A673 (cell line): ENCODE measurements at regions not wholly inside any gene's neighbourhood (a gene's known extent, or its start where the extent isn't known, plus 50 kb on each side); places are given as distances from the start of the nearest gene placed in this dataset.

Experiments used
- BruUV-seq: library from RNA; stranded (reverse); fragments of 400-500 nt; replicated peaks from 2 replicates; lab custom pipeline; 2021; lab: Mats Ljungman, UMichigan
- CTCF ChIA-PET: fragments of 300-600 bp; sonication (Branson Sonifier 250); formaldehyde crosslinking; loops from one replicate; lab custom pipeline; 2022; ENCODE audit warnings: antibody characterized with exemption; lab: Charles Lee
- POLR2A ChIA-PET: fragments of 300-600 bp; sonication (Branson Sonifier 250); formaldehyde crosslinking; loops from one replicate; lab custom pipeline; 2022; ENCODE audit warnings: antibody characterized with exemption; ENCODE audit not compliant: low non-redundant PET; lab: Charles Lee
- DNase-seq: peaks from one replicate; pipeline ENCODE4 v3.0.0-alpha.2; 2015; ENCODE audit warnings: low spot score
- H3K27ac ChIP-seq: fragments of 200-600 bp; sonication (generic); 2 replicates; pipeline ENCODE4 v1.5.1; 2016; ENCODE audit warnings: mixed run types, low read depth, mild to moderate bottlenecking, mixed read lengths, antibody characterized with exemption, low read length; ENCODE audit not compliant: poor library complexity, severe bottlenecking
- H3K27me3 ChIP-seq: fragments of 200-600 bp; sonication (generic); replicated peaks from 2 replicates; pipeline ENCODE4 v1.6.1; 2017; ENCODE audit warnings: mixed run types, low read depth, mild to moderate bottlenecking, mixed read lengths, antibody characterized with exemption, low read length; ENCODE audit not compliant: insufficient read depth, poor library complexity
- H3K36me3 ChIP-seq: fragments of 200-600 bp; sonication (generic); 2 replicates; pipeline ENCODE4 v1.6.1; 2016; ENCODE audit warnings: mixed run types, mild to moderate bottlenecking, mixed read lengths, antibody characterized with exemption, low read length; ENCODE audit not compliant: insufficient read depth, poor library complexity, severe bottlenecking
- H3K4me1 ChIP-seq: fragments of 200-600 bp; sonication (generic); 2 replicates; pipeline ENCODE4 v1.6.1; 2017; ENCODE audit warnings: mixed run types, mild to moderate bottlenecking, mixed read lengths, antibody characterized with exemption, low read length; ENCODE audit not compliant: insufficient read depth, poor library complexity, severe bottlenecking
- H3K4me3 ChIP-seq: fragments of 200-600 bp; sonication (generic); 2 replicates; pipeline ENCODE4 v1.5.1; 2016; ENCODE audit warnings: low read depth, mixed run types, mild to moderate bottlenecking, mixed read lengths, low read length; ENCODE audit not compliant: poor library complexity, severe bottlenecking
- H3K9me3 ChIP-seq: fragments of 200-600 bp; sonication (generic); 2 replicates; pipeline ENCODE4 v1.6.1; 2016; ENCODE audit warnings: mixed run types, low read depth, mild to moderate bottlenecking, mixed read lengths, antibody characterized with exemption, low read length; ENCODE audit not compliant: poor library complexity, severe bottlenecking
- EZH2 ChIP-seq: fragments of 200-600 bp; sonication (generic); IDR thresholded peaks from 2 replicates; pipeline ENCODE4 v1.6.1; 2017; ENCODE audit warnings: borderline replicate concordance, low read depth, mild to moderate bottlenecking, mixed read lengths, antibody characterized with exemption, low read length; ENCODE audit not compliant: poor library complexity, severe bottlenecking
- intact Hi-C: fragments of 100-400 bp; cut with micrococcal nuclease; formaldehyde crosslinking; loops from one replicate; pipeline ENCODE4 v1.10.0; 2022; ENCODE audit not compliant: unreplicated experiment
- TF ChIP-seq, protein P1 (sequence below): fragments of 300-800, 200-600 bp; sonication (generic); conservative IDR thresholded peaks from 2 replicates; pipeline ENCODE4 v1.5.1; 2017; ENCODE audit warnings: low read depth, mild to moderate bottlenecking, antibody characterized with exemption, low read length, moderate library complexity, mixed read lengths

DNA sequence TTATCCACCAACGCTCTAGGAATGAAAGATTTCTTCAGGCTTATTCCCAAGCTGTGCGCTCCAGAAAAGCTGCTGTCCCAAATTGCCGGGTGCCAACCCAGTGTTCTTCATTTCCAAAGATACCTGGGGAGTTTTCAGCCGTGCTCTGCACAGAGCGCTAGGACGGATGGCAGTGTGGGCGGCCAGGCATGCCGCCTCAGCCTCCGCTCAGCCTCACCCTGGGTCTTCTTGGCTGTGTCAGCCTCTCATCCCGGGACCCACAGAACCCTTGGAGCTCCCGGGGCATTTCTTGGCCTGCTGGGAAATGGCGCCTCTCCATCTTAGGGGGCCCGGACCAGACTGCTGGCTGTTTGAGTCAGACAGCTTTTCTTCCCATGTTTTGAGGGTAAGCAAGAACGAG, 116.9 kb upstream of the SLC25A33 start:
- Histone ChIP-seq H3K4me1 (no peaks in the 10 kb centered on the region), H3K27me3 (peaks cover 6% of the 10 kb centered on the region), H3K36me3 (no peaks in the 10 kb centered on the region), H3K9me3 (no peaks in the 10 kb centered on the region), H3K4me3 (no peak overlapping the region), H3K27ac (no peak overlapping the region)
- no peak for DNase-seq
- CTCF ChIA-PET = no interaction called here
- no TSS peak for BruUV-seq
- TF ChIP-seq EZH2 = no peak
- TF ChIP-seq, protein P1, sequence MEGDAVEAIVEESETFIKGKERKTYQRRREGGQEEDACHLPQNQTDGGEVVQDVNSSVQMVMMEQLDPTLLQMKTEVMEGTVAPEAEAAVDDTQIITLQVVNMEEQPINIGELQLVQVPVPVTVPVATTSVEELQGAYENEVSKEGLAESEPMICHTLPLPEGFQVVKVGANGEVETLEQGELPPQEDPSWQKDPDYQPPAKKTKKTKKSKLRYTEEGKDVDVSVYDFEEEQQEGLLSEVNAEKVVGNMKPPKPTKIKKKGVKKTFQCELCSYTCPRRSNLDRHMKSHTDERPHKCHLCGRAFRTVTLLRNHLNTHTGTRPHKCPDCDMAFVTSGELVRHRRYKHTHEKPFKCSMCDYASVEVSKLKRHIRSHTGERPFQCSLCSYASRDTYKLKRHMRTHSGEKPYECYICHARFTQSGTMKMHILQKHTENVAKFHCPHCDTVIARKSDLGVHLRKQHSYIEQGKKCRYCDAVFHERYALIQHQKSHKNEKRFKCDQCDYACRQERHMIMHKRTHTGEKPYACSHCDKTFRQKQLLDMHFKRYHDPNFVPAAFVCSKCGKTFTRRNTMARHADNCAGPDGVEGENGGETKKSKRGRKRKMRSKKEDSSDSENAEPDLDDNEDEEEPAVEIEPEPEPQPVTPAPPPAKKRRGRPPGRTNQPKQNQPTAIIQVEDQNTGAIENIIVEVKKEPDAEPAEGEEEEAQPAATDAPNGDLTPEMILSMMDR = no peak
- POLR2A ChIA-PET = no interaction called here
- intact Hi-C loops = no loop called here

DNA sequence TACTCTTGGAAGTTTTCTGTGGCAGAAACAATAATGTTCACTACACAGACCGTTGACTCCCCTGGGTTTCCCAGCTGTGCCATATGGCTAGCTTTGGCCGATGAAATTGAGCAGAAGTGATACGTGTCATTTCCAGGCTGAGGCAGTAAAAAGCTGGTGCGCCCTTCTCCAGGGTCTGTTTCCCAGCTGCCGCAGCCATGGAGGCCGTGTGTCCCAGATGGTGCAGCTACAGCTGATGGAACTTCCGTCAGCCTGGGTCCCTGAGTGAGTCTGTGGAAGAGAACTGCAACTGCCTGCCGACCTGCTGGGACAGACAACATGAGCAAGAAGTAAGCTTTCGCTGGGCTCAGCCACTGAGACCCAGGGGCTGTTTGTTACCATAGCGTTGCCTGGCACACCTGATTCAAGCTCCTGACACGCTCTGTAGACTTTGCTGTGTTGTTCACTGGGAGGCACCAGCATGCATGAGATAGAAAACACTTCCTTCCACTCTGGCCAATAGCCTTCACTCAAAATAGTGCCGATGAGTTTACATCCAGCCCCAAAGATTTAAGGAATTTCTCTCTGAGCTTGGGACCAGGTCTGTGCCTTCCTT, 116.3 kb upstream of the SLC25A33 start:
- BruUV-seq = no TSS peak
- Histone ChIP-seq H3K9me3 (no peaks in the 10 kb centered on the region), H3K27ac (no peak overlapping the region), H3K36me3 (no peaks in the 10 kb centered on the region), H3K27me3 (peaks cover 6% of the 10 kb centered on the region), H3K4me1 (no peaks in the 10 kb centered on the region), H3K4me3 (no peak overlapping the region)
- no peak for TF ChIP-seq EZH2
- TF ChIP-seq, protein P1 = no peak
- ChIA-PET CTCF (no interaction called here), POLR2A (no interaction called here)
- DNase-seq = no peak
- intact Hi-C loops = no loop called here

DNA sequence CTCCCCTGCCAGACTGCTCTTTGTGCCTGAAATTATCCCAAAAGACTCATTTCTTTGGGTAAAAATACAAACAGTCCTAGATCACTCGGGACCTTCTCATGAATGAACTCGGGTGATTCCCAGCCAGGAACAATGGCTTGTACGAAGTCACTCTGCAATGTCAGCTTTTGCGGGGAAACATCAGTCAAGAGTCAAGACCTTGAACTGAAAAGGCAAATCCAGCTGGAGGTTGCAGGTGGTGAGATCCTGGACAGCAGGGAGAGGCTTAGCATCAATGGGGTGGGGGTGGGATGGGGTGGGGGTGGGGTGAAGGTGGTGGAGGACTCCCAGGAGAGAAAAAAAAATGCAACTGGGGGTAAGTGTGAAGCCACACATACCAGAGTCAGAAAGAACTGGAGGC, 115.0 kb upstream of the SLC25A33 start:
- intact Hi-C loops = no loop called here
- ChIA-PET CTCF (no interaction called here), POLR2A (no interaction called here)
- BruUV-seq = no TSS peak
- TF ChIP-seq, protein P1 = no peak
- no peak for TF ChIP-seq EZH2
- no peak for DNase-seq
- Histone ChIP-seq H3K27ac (no peak overlapping the region), H3K36me3 (no peaks in the 10 kb centered on the region), H3K4me3 (no peak overlapping the region), H3K9me3 (no peaks in the 10 kb centered on the region), H3K4me1 (no peaks in the 10 kb centered on the region), H3K27me3 (peaks cover 6% of the 10 kb centered on the region)
